ENCODE measurements at regions not wholly inside any gene's neighbourhood (a gene's known extent, or its start where the extent isn't known, plus 50 kb on each side); places are given as distances from the start of the nearest gene placed in this dataset.

GRCh38 chrX:3549411-3549911 lies 164.0 kb downstream of the PRKX start:
- TF ChIP-seq POLR2AphosphoS5 (IDR thresholded peaks at IDR 0.05; ENCODE audit: low read depth, low read length) (no peak), CTCF (IDR thresholded peaks at IDR 0.05) (no peak)

Measured in Panc1 (cell line).